K562 (cell line): ENCODE measurements at regions not wholly inside any gene's neighbourhood (a gene's known extent, or its start where the extent isn't known, plus 50 kb on each side); places are given as distances from the start of the nearest gene placed in this dataset.

Source experiments
- ATAC-seq: fragments of 200-7000 bp; cut with Tn5 transposase; 3 replicates; pipeline ENCODE4 v1.9.1; 2020; ENCODE audit warnings: moderate library complexity
- BruUV-seq: library from RNA; stranded (reverse); fragments of 400-500 nt; replicated peaks from 2 replicates; lab custom pipeline; 2021; lab: Mats Ljungman, UMichigan
- CTCF ChIA-PET: fragments of 300-600 bp; formaldehyde crosslinking; extraction: SDS; loops from one replicate; lab custom pipeline; 2021; ENCODE audit warnings: low intra/inter-chr PET ratio; lab: Yijun Ruan, JAX
- POLR2A ChIA-PET: fragments of 300-600, 350-650 bp; sonication (Branson Sonifier 250); formaldehyde crosslinking; extraction: SDS; loops from one replicate; lab custom pipeline; 2021; ENCODE audit warnings: antibody characterized with exemption, inconsistent platforms; lab: Yijun Ruan, JAX
- DNase-seq, 4 experiments: peaks; one replicate each; pipeline versions ENCODE4 v3.0.0 to v3.0.0-alpha.2; 2011 to 2018; ENCODE audit warnings: low spot score in 3 of 4, mixed read lengths in 3 of 4; ENCODE audit errors: extremely low read depth in 1 of 4
- FAIRE-seq: peaks from 2 replicates; lab custom pipeline; 2011; peaks lifted over from hg19 to GRCh38; lab: Jason Lieb, UNC
- H2AFZ ChIP-seq: 2 replicates; pipeline ENCODE4 v1.6.0; 2011; ENCODE audit warnings: low read depth, low read length, control low read depth, inconsistent platforms
- H3K27ac ChIP-seq: fragments of 200-600 bp; 3 replicates; pipeline ENCODE4 v1.8.0; 2011; ENCODE audit warnings: low read depth, mild to moderate bottlenecking, control low read depth, inconsistent platforms, low read length, moderate library complexity, mixed read lengths; ENCODE audit errors: extremely low read depth
- H3K27me3 ChIP-seq, 2 experiments: fragments of 300-600 bp in 1 of 2; 2 replicates in 1 of 2; 3 replicates in 1 of 2; pipeline versions ENCODE4 v1.6.0 to v1.8.0; 2011; ENCODE audit warnings: inconsistent platforms in 2 of 2, low read length in 2 of 2, mild to moderate bottlenecking in 1 of 2, mixed read lengths in 1 of 2, moderate library complexity in 1 of 2; ENCODE audit not compliant: control insufficient read depth in 2 of 2, insufficient read depth in 2 of 2
- H3K36me3 ChIP-seq: fragments of 300-600 bp; 3 replicates; pipeline ENCODE4 v1.8.0; 2011; ENCODE audit warnings: mild to moderate bottlenecking, low read length, inconsistent platforms; ENCODE audit not compliant: control insufficient read depth, insufficient read depth
- H3K4me1 ChIP-seq, 2 experiments: fragments of 200-600 bp in 1 of 2; replicated peaks in 1 of 2; 2 replicates in 1 of 2; 3 replicates in 1 of 2; pipeline versions ENCODE4 v1.5.1 to v1.8.0; 2011; ENCODE audit warnings: inconsistent platforms in 2 of 2, low read length in 2 of 2, mild to moderate bottlenecking in 1 of 2, mixed read lengths in 1 of 2, moderate library complexity in 1 of 2; ENCODE audit not compliant: control insufficient read depth in 2 of 2, insufficient read depth in 2 of 2
- H3K4me2 ChIP-seq: 2 replicates; pipeline ENCODE4 v1.6.1; 2011; ENCODE audit warnings: low read length, control low read depth, inconsistent platforms, mixed read lengths; ENCODE audit not compliant: insufficient read depth
- H3K4me3 ChIP-seq: fragments of 200-600 bp; sonication (generic), shearing (Covaris generic); 2 replicates; pipeline ENCODE4 v1.5.1; 2016; ENCODE audit warnings: control low read depth, inconsistent platforms
- H3K79me2 ChIP-seq: fragments of 200-600 bp; 3 replicates; pipeline ENCODE4 v1.8.0; 2011; ENCODE audit warnings: low read length, inconsistent platforms; ENCODE audit not compliant: control insufficient read depth, insufficient read depth
- H3K9ac ChIP-seq, 2 experiments: 2 replicates each; pipeline versions ENCODE4 v1.6.0 to v1.6.1; 2011; ENCODE audit warnings: low read depth in 2 of 2, low read length in 2 of 2, control low read depth in 1 of 2, inconsistent platforms in 1 of 2, mild to moderate bottlenecking in 1 of 2, mixed read lengths in 1 of 2; ENCODE audit not compliant: insufficient read depth in 1 of 2
- H3K9me1 ChIP-seq: one replicate; pipeline ENCODE4 v1.6.0; 2011; ENCODE audit warnings: inconsistent platforms, mild to moderate bottlenecking, low read length, moderate library complexity; ENCODE audit not compliant: control insufficient read depth, insufficient read depth
- H3K9me3 ChIP-seq: replicated peaks from 2 replicates; pipeline ENCODE4 v1.5.1; 2011; ENCODE audit warnings: low read depth, low read length, inconsistent platforms; ENCODE audit not compliant: control insufficient read depth, insufficient read depth
- H4K20me1 ChIP-seq: replicated peaks from 2 replicates; pipeline ENCODE4 v1.6.1; 2011; ENCODE audit warnings: low read length, inconsistent platforms, mixed read lengths; ENCODE audit not compliant: control insufficient read depth, insufficient read depth
- ARNT ChIP-seq, 2 experiments: fragments of 450-650 bp; IDR thresholded peaks; 2 replicates each; pipeline ENCODE4 v1.6.1; 2016; ENCODE audit warnings: mild to moderate bottlenecking in 1 of 2
- FOXJ3 ChIP-seq: sonication (generic); formaldehyde crosslinking; IDR thresholded peaks from 2 replicates; pipeline ENCODE4 v1.4.0; 2020; ENCODE audit warnings: mild to moderate bottlenecking, missing genetic modification reagents
- HES1 ChIP-seq: fragments of 450-650 bp; IDR thresholded peaks from 2 replicates; pipeline ENCODE4 v1.6.1; 2016; ENCODE audit warnings: low read depth, mild to moderate bottlenecking, moderate library complexity
- JUNB ChIP-seq: fragments of 450-650 bp; formaldehyde crosslinking; conservative IDR thresholded peaks from 2 replicates; pipeline ENCODE4 v1.4.0; 2020; ENCODE audit warnings: mild to moderate bottlenecking
- NR4A1 ChIP-seq, 2 experiments: fragments of 250-450 bp in 1 of 2; fragments of 450-650 bp in 1 of 2; sonication (Bioruptor Pico) in 1 of 2; IDR thresholded peaks; 2 replicates each; pipeline versions ENCODE4 v1.4.0 to v1.6.1; 2016 to 2020; ENCODE audit warnings: mild to moderate bottlenecking in 2 of 2, missing compliant biosample characterization in 1 of 2, missing genetic modification characterization in 1 of 2, moderate library complexity in 1 of 2
- RREB1 ChIP-seq: fragments of 250-450 bp; sonication (Bioruptor Pico); IDR thresholded peaks from 2 replicates; pipeline ENCODE4 v1.4.0; 2020
- SMAD2 ChIP-seq: fragments of 150-350 bp; IDR thresholded peaks from 2 replicates; pipeline ENCODE4 v1.6.1; 2014; ENCODE audit warnings: low read depth, mild to moderate bottlenecking, low read length
- THRB ChIP-seq: fragments of 450-650 bp; formaldehyde crosslinking; conservative IDR thresholded peaks from 2 replicates; pipeline ENCODE4 v1.4.0; 2022; ENCODE audit warnings: mild to moderate bottlenecking, missing genetic modification characterization
- ZBTB1 ChIP-seq: sonication (generic); formaldehyde crosslinking; IDR thresholded peaks from 2 replicates; pipeline ENCODE4 v1.8.1; 2023; ENCODE audit warnings: missing genetic modification reagents, low read depth, mild to moderate bottlenecking, borderline replicate concordance
- ZNF639 ChIP-seq, 2 experiments: fragments of 200-800 bp in 1 of 2; sonication (Bioruptor generic) in 1 of 2; sonication (generic) in 1 of 2; formaldehyde crosslinking in 1 of 2; IDR thresholded peaks in 1 of 2; conservative IDR thresholded peaks in 1 of 2; 2 replicates each; pipeline versions ENCODE4 v1.5.0 to v1.6.1; 2016 to 2020; ENCODE audit warnings: missing compliant biosample characterization in 1 of 2, missing genetic modification characterization in 1 of 2, missing genetic modification reagents in 1 of 2
- ZNF766 ChIP-seq: fragments of 200-800 bp; sonication (Bioruptor generic); conservative IDR thresholded peaks from 2 replicates; pipeline ENCODE4 v1.6.1; 2016; ENCODE audit warnings: missing genetic modification characterization, missing compliant biosample characterization
- WGBS: fragments of 100-300 bp; shearing (Covaris generic); methylation state at CpG from one replicate; pipeline ENCODE4 v1.1.6; 2016; ENCODE audit warnings: low coverage, mixed read lengths; ENCODE audit not compliant: insufficient coverage; ENCODE audit errors: missing lambda C conversion rate; 5-methylcytosine and 5-hydroxymethylcytosine counted together
- in situ Hi-C: fragments of 300-500 bp; cut with MboI; formaldehyde crosslinking; loops from 4 replicates; pipeline ENCODE4 v1.15.0; 2018; ENCODE audit warnings: inconsistent platforms, mixed read lengths
- intact Hi-C: fragments of 100-400 bp; cut with micrococcal nuclease; formaldehyde crosslinking; loops from 2 replicates; pipeline ENCODE4 v1.14.2; 2022

- Histone ChIP-seq H2AFZ (no peak overlapping the region), H3K9me1 (no peaks in the 10 kb centered on the region), H3K27me3 (no peaks in the 10 kb centered on the region; a peak in 1 of 5 replicates), H3K4me2 (no peak overlapping the region), H3K9me3 (no peaks in the 10 kb centered on the region), H3K4me1 (no peaks in the 10 kb centered on the region), H3K79me2 (no peaks in the 10 kb centered on the region), H4K20me1 (no peaks in the 10 kb centered on the region), H3K27ac (no peak overlapping the region), H3K4me3 (no peak overlapping the region), H3K36me3 (no peaks in the 10 kb centered on the region), H3K9ac (no peak overlapping the region)
- POLR2A ChIA-PET = no interaction called here
- ATAC-seq = no peak
- 0% methylated on average over 9 of the region's 22 CpGs for WGBS
- no peak for DNase-seq
- BruUV-seq = no TSS peak
- intact Hi-C loops = no loop called here
- CTCF ChIA-PET = no interaction called here
- no peak for FAIRE-seq
- in situ Hi-C loops = no loop called here
- no peak for TF ChIP-seq RREB1 (CRISPR knock-in tag)
- no peak for TF ChIP-seq FOXJ3 (CRISPR knock-in tag)
- TF ChIP-seq ZNF766 = no peak
- no peak for TF ChIP-seq THRB (CRISPR knock-in tag)
- TF ChIP-seq JUNB (CRISPR knock-in tag) = no peak
- no peak for TF ChIP-seq HES1
- TF ChIP-seq ZBTB1 (CRISPR knock-in tag) = no peak
- no peak for TF ChIP-seq NR4A1 (CRISPR knock-in tag; IDR thresholded peaks at IDR 0.05)
- no peak for TF ChIP-seq NR4A1 (tag; IDR thresholded peaks at IDR 0.05)
- TF ChIP-seq ZNF639 (CRISPR knock-in tag; conservative IDR thresholded peaks at IDR 0.05 in 1 of 2, IDR thresholded peaks at IDR 0.05 in 1 of 2) = no peak
- TF ChIP-seq SMAD2 = no peak
- TF ChIP-seq ARNT (IDR thresholded peaks at IDR 0.05) = no peak
Measured at GRCh38 chr22:48886604-48887393, 940.9 kb downstream of the BRD1 start.
